ENCODE measurements at regions not wholly inside any gene's neighbourhood (a gene's known extent, or its start where the extent isn't known, plus 50 kb on each side); places are given as distances from the start of the nearest gene placed in this dataset.

GRCh38 chr3:25265284-25265683 lies 162.8 kb upstream of the RARB start:
- no peak for DNase-seq

DNA sequence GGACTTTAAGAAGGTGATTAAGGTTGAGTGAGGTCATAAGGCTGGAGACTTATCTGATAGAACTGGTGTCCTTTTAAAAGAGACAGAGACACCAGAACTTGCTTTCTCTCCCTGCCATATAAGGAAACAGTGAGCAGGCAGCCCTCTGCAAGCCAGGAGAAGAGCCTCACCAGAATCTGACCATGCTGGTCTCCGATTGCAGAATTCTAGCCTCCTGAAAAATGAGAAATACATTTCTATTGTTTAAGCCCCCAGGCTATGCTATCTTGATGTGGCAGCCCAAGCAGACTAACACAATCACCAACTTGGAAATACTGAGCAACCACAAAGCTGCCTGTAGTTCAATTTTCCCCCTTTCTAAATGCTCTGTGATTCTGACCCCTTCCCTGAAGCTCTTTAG lies 161.4 kb upstream of the RARB start:
- no peak for DNase-seq

GRCh38 chr3:25272090-25272489 lies 156.0 kb upstream of the RARB start:
- DNase-seq, result no peak

DNA sequence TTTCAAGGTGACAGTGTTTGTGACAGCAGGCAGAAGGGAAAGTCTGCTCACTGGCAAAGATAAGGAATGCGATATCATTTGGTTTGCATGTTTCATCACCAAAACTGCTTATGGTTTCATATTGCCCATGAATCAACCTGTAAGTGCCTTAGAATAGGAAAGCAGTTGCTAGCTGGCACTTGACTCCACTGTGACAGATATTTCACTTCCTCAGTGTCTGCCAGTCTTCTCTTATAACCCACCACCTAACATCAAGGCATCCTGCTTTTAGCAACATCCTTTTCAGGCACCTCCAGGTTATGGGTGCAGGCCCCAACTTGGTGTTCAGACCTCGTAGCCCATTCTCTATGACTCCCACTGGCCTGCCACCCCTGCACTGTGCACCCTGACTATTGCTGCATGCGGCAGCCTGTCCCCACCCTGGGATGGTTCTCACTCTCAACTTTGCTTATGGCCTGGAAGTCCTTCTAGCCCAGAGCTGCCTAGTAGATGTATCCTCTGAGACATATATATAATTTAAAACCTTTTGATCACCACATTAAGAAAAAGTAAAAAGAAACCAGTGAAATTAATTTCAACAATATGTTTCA lies 154.4 kb upstream of the RARB start:
- no peak for DNase-seq

DNA sequence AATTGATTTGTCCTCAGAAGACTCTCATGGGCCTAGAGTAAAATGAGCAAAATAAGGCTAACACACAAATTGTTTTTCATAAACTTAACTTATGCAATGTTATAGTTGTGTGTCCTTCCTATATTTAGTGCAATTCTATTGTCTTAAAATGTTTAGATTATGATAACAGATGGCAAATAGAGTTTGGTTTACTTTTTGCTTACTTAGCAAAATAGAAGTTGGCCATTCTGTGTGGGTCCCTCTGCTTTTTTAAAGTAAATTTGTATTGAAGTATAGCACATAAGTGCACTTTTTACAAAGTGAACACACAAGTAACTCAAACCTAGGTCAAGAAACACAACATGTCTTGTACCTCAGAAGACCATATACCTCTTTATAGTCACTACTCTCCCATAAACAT lies 150.6 kb upstream of the RARB start:
- no peak for DNase-seq

- no peak for DNase-seq
Observed at GRCh38 chr3:25281041-25281731, 146.9 kb upstream of the RARB start.

DNA sequence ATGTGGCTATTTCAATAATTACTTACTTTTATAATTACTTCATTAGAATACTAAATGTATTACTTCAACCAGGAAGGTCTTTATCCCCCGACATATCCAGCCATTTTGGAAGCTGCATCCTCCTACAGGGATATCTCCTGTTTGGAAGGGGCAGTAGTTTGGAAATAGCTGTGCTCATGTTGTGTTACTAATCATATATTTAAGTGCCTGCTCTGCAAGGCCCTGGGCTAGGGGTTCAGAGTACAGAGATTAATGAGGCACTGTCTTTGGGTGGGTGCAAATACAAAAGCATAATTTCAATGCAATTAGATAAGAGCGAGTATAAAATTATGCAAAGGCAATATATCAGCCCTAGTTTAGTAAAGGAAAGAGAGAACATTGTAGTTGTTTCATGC lies 146.3 kb upstream of the RARB start:
- DNase-seq, result no peak

- no peak for DNase-seq
Observed at GRCh38 chr3:25283613-25284012, 144.4 kb upstream of the RARB start.

DNA sequence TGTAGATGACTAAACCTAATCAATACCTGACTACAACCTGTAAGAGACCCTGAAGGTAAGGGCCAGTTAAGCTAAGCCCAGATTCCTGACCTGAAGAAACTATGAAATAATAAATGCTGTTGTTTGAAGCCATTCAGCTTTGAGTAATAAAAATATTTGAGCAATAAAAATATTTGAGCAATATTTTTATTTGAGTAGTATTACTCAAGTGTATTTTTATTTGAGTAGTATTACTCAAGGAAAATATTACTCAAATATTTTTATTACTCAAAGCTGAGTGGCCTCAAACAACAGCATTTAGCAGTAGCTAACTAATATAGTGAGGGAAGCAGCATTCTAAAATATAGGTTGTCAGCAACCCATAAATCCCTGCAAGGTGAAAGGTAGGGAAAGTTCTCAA lies 143.8 kb upstream of the RARB start:
- DNase-seq, result no peak

GRCh38 chr3:25287291-25287884 lies 140.7 kb upstream of the RARB start:
- no peak for DNase-seq

- no peak for DNase-seq
Observed at GRCh38 chr3:25288413-25288812, 139.7 kb upstream of the RARB start.

DNA sequence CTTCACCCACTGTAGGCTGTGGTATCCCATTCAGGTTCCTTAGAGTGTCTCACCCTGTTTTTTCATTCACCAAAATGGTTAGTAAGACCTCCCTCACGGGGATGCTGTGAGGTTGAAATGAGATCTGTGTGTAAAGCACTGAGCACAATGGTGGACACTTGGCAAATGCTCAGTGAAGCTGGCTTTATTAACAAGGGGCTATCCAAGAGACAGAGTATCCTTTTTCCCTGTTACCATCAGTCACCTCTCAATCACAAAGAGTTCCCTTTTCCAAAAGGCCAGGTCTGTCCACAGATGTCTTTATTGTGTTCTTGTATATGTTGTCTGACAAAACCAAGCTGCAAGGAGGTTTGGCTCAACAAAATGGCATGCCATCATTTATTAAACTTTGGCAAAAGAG lies 138.9 kb upstream of the RARB start:
- DNase-seq, result no peak

DNA sequence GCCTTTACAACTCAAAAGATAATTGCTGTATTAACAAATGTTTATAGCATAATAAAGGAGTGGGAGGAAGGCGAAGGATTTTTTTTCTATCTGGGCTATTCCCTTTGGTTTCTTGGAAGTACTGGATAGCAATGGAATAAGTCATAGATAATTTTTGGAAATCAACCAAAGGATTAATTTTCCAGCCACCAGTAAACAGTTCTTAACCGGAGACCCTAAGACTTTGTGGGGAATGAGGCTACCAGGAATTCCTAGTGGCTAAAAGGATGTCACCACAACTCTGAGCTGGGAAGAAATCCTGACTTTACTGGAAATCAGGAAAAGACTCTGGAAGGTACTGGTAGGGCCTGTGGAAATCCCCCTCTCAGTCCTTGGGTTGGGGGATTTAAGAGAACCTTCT lies 138.4 kb upstream of the RARB start:
- DNase-seq, result no peak

DNA sequence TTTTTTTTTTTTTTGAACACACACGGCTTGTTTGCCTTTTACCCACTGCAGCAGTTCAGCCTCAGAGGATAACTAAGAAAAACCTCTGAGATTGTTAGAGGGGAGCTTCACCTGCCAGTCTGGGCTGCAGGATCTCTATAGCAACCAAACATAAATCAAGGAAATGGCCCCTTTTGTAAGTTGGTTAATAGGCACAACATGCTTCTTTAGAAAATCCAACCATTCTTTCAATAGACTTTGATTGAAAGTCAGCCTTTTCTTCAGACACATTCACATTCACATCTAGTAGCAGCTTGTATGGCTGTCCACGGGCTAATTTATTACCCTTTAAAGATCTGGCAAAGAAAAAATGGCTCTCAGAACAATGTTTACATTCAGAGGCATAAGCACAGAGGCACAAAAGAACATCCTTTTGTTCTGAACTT lies 136.6 kb upstream of the RARB start:
- DNase-seq, result no peak

DNA sequence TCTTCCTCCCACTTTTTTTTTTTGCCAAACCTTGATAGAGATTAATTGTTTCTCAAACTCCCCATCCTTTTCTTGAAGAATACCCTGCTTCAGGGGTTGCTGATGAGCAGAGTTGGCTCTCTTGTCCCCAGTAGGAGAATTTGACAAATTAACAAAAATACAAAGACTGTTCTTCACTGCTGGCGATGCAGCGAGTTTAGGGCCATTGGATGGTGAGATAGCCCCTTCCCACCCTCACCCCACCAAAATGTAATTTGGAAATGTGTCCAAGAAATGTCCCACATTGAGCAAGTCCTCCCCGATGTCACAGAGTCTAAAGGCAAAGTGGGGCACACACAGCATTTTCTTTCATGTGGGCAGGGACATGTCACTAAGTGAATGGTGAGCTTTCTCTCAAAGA lies 136.0 kb upstream of the RARB start:
- DNase-seq, result no peak

DNA sequence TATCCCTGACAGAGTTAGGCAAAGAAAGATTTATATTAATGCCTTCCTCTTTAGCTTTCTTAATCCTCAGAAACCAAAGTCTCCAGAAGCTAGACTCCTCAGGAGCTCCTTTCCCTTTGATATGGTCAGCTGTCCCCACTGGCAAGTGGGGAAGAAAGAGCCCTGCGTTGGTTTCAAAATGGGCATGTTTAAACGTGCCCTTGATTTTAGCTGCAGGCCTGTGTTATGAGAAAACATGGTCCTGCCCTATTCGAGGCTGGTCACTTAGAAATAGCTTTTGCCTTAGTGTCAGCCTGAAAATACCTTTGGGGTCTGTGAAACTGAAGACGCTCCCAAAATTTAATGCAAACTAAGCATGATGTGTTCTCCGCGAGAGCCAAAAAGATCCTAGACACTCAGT lies 135.5 kb upstream of the RARB start:
- no peak for DNase-seq

- DNase-seq, result no peak
Observed at GRCh38 chr3:25293736-25294135, 134.3 kb upstream of the RARB start.

DNA sequence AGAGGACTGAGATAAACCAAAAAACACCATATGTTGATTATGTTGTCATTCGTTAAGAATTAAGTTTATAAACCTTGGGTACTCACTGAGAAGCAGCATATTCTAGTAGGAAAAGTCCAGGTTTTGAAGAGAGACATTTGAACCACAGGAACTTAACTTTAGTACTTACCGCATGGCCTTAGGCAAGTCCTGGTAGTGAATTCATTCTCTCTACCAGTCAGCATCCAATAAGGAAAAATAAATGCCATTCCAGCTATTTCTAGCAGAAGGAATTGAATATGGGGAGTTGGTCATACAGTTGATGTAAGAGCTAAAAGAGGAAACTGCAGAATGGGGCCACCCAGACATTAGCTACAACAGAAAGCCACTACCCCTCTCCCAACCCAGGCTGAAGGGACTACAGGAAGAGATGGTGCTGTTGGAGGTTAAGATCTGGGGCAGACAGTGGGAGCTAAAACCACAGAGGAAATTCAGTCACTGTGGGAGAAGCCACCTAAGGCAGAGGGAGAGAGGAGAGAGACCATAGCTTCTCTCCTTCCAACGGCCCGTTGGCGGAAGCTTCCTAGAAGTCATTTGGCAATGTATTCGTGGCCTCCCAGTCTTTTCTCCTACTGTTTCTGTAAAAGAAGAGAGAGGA lies 133.8 kb upstream of the RARB start:
- DNase-seq, result no peak

- no peak for DNase-seq
Observed at GRCh38 chr3:25297667-25298585, 130.1 kb upstream of the RARB start.

- no peak for DNase-seq
Observed at GRCh38 chr3:25300141-25300540, 127.9 kb upstream of the RARB start.

- no peak for DNase-seq
Observed at GRCh38 chr3:25304916-25305315, 123.1 kb upstream of the RARB start.

DNA sequence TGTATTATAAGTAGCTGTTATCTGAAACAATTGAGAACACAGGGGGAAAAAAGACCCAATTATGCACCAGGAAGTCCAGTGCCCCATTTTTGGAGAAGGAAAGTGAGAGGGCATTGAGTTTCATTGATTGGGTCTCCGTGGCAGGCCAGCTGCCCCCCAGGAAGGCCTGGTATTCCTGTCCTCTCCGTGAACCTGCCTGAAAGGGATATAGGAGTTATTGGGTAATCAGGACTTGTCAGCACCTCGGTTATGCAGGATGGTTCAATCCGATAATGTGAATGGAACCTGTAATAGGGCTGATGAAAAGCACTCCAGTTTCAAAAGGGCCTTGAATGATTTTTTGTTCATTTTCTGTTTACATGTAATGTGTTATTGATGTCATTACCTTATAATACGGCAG lies 122.0 kb upstream of the RARB start:
- no peak for DNase-seq

- no peak for DNase-seq
Observed at GRCh38 chr3:25306705-25307104, 121.4 kb upstream of the RARB start.

Measured in NCI-H2029 treated with DMSO at 0.1 percent for 48 hours (cell line).